Astrocyte (in vitro differentiated cells and primary cell): ENCODE measurements at regions not wholly inside any gene's neighbourhood (a gene's known extent, or its start where the extent isn't known, plus 50 kb on each side); places are given as distances from the start of the nearest gene placed in this dataset.

ENCODE experiments used
- DNase-seq: peaks from one replicate; pipeline ENCODE4 v3.0.0-alpha.2; 2010; ENCODE audit warnings: low read depth
- FAIRE-seq: peaks from 2 replicates; lab custom pipeline; 2011; peaks lifted over from hg19 to GRCh38; lab: Jason Lieb, UNC
- H2AFZ ChIP-seq: 2 replicates; pipeline ENCODE4 v1.6.0; 2012; ENCODE audit warnings: low read depth, low read length, inconsistent platforms
- H3K27ac ChIP-seq: 2 replicates; pipeline ENCODE4 v1.5.1; 2011; ENCODE audit warnings: low read depth, low read length, inconsistent platforms
- H3K27me3 ChIP-seq: 2 replicates; pipeline ENCODE4 v1.6.0; 2011; ENCODE audit warnings: low read length, inconsistent platforms; ENCODE audit not compliant: insufficient read depth
- H3K36me3 ChIP-seq: 2 replicates; pipeline ENCODE4 v1.5.1; 2011; ENCODE audit warnings: low read length, inconsistent platforms; ENCODE audit not compliant: insufficient read depth
- H3K4me1 ChIP-seq: 2 replicates; pipeline ENCODE4 v1.5.1; 2011; ENCODE audit warnings: low read length, inconsistent platforms; ENCODE audit not compliant: insufficient read depth
- H3K4me2 ChIP-seq: 2 replicates; pipeline ENCODE4 v1.6.0; 2012; ENCODE audit warnings: low read length, inconsistent platforms
- H3K4me3 ChIP-seq: 2 replicates; pipeline ENCODE4 v1.5.1; 2011; ENCODE audit warnings: low read depth, mild to moderate bottlenecking, low read length, inconsistent platforms; ENCODE audit not compliant: insufficient read depth
- H3K79me2 ChIP-seq: 2 replicates; pipeline ENCODE4 v1.6.0; 2012; ENCODE audit warnings: mild to moderate bottlenecking, low read length, inconsistent platforms; ENCODE audit not compliant: insufficient read depth
- H3K9ac ChIP-seq: 2 replicates; pipeline ENCODE4 v1.6.0; 2012; ENCODE audit warnings: mild to moderate bottlenecking, low read length, inconsistent platforms
- H3K9me3 ChIP-seq: 2 replicates; pipeline ENCODE4 v1.5.1; 2012; ENCODE audit warnings: low read depth, mild to moderate bottlenecking, low read length, inconsistent platforms; ENCODE audit not compliant: insufficient read depth
- H4K20me1 ChIP-seq: 2 replicates; pipeline ENCODE4 v1.6.0; 2012; ENCODE audit warnings: low read length, inconsistent platforms; ENCODE audit not compliant: insufficient read depth
- H3K27ac Mint-ChIP-seq: one replicate; pipeline ENCODE4 v1.8.0; 2021; ENCODE audit warnings: mild to moderate bottlenecking, mixed read lengths; ENCODE audit not compliant: unreplicated experiment
- H3K27me3 Mint-ChIP-seq: one replicate; pipeline ENCODE4 v1.8.0; 2021; ENCODE audit warnings: low read depth, mixed read lengths; ENCODE audit not compliant: unreplicated experiment
- H3K36me3 Mint-ChIP-seq: one replicate; pipeline ENCODE4 v1.8.0; 2021; ENCODE audit warnings: low read depth, mixed read lengths; ENCODE audit not compliant: unreplicated experiment
- H3K4me1 Mint-ChIP-seq: one replicate; pipeline ENCODE4 v1.8.0; 2021; ENCODE audit warnings: low read depth, mixed read lengths; ENCODE audit not compliant: unreplicated experiment
- H3K4me3 Mint-ChIP-seq: one replicate; pipeline ENCODE4 v1.8.0; 2021; ENCODE audit warnings: mild to moderate bottlenecking, moderate library complexity, mixed read lengths; ENCODE audit not compliant: unreplicated experiment
- H3K9me3 Mint-ChIP-seq: one replicate; pipeline ENCODE4 v1.8.0; 2021; ENCODE audit warnings: mild to moderate bottlenecking, mixed read lengths; ENCODE audit not compliant: unreplicated experiment
- EZH2 ChIP-seq: IDR thresholded peaks from 2 replicates; pipeline ENCODE4 v1.6.1; 2012; ENCODE audit warnings: mild to moderate bottlenecking, low read length, inconsistent platforms; ENCODE audit not compliant: insufficient read depth
- TF ChIP-seq, protein P1 (sequence below): IDR thresholded peaks from 2 replicates; pipeline ENCODE4 v1.5.1; 2011; ENCODE audit warnings: low read depth, mild to moderate bottlenecking, inconsistent platforms, low read length, moderate library complexity; ENCODE audit not compliant: insufficient read depth

DNA sequence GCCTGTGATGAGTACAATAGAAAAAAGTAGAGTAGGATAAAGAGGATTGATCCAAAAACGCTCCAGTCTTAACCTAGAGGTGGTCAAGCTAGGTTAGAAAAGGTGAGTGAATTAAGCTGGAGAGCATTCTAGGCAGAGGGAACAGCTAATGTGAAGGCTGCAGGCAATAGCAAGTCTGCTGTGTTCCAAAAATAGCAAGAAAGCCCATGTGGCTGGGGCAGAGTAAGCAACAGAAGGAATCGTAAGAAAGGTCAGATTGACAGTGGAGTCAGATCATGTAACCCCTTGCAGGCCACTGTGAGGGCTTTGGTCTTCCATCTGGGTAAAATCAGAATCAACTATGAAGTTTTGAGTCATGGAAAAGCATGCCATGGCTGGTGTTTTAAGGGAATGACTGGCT, 155.0 kb downstream of the OPN5 start:
- Histone ChIP-seq H2AFZ (no peak overlapping the region), H3K36me3 (no peaks in the 10 kb centered on the region), H3K27ac (no peak overlapping the region), H3K4me1 (no peaks in the 10 kb centered on the region), H4K20me1 (no peaks in the 10 kb centered on the region), H3K4me2 (no peak overlapping the region), H3K4me3 (no peak overlapping the region), H3K9ac (no peak overlapping the region), H3K79me2 (no peaks in the 10 kb centered on the region), H3K9me3 (no peaks in the 10 kb centered on the region), H3K27me3 (no peaks in the 10 kb centered on the region)
- H3K27me3 Mint-ChIP-seq: no peaks in the 10 kb centered on the region
- H3K36me3 Mint-ChIP-seq: no peaks in the 10 kb centered on the region
- peaks cover 6% of the 10 kb centered on the region for H3K4me1 Mint-ChIP-seq
- TF ChIP-seq, protein P1, sequence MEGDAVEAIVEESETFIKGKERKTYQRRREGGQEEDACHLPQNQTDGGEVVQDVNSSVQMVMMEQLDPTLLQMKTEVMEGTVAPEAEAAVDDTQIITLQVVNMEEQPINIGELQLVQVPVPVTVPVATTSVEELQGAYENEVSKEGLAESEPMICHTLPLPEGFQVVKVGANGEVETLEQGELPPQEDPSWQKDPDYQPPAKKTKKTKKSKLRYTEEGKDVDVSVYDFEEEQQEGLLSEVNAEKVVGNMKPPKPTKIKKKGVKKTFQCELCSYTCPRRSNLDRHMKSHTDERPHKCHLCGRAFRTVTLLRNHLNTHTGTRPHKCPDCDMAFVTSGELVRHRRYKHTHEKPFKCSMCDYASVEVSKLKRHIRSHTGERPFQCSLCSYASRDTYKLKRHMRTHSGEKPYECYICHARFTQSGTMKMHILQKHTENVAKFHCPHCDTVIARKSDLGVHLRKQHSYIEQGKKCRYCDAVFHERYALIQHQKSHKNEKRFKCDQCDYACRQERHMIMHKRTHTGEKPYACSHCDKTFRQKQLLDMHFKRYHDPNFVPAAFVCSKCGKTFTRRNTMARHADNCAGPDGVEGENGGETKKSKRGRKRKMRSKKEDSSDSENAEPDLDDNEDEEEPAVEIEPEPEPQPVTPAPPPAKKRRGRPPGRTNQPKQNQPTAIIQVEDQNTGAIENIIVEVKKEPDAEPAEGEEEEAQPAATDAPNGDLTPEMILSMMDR: no peak
- no peak for TF ChIP-seq EZH2
- H3K4me3 Mint-ChIP-seq: no peak overlapping the region
- H3K27ac Mint-ChIP-seq: no peak overlapping the region
- no peaks in the 10 kb centered on the region for H3K9me3 Mint-ChIP-seq
- FAIRE-seq (no peak), DNase-seq (no peak)

DNA sequence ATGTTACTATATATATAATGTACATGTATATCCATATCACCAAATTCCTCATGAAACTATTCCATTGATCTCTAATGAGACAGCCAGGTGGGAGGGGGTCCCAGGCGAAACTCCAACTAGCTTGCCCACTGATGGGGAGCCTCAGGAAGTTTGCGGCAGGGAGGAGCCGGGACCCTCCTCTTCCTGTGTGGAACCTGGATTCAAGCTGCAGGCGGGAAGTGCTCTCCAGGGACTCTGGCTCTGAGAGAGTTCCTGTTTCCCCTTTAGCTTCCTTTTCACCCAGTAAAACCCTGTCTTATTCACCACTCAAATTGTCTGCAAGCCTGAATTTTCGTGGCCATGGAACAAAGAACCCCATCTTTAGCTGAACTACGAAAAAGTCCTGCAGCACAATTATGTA, 152.2 kb downstream of the OPN5 start:
- H3K36me3 ChIP-seq: no peaks in the 10 kb centered on the region
- H2AFZ ChIP-seq: no peak overlapping the region
- no peak overlapping the region for H3K4me3 ChIP-seq
- no peak overlapping the region for H3K4me2 ChIP-seq
- H3K27me3 Mint-ChIP-seq: no peaks in the 10 kb centered on the region
- H3K4me1 ChIP-seq: no peaks in the 10 kb centered on the region
- no peak overlapping the region for H3K27ac ChIP-seq
- no peaks in the 10 kb centered on the region for H3K36me3 Mint-ChIP-seq
- no peaks in the 10 kb centered on the region for H3K9me3 Mint-ChIP-seq
- no peak overlapping the region for H3K4me3 Mint-ChIP-seq
- peaks cover 9% of the 10 kb centered on the region for H3K4me1 Mint-ChIP-seq
- no peaks in the 10 kb centered on the region for H3K27me3 ChIP-seq
- no peaks in the 10 kb centered on the region for H3K9me3 ChIP-seq
- H3K79me2 ChIP-seq: no peaks in the 10 kb centered on the region
- TF ChIP-seq EZH2: no peak
- TF ChIP-seq, protein P1: no peak
- FAIRE-seq: no peak
- no peak overlapping the region for H3K27ac Mint-ChIP-seq
- DNase-seq: no peak
- H4K20me1 ChIP-seq: no peaks in the 10 kb centered on the region
- H3K9ac ChIP-seq: no peak overlapping the region

DNA sequence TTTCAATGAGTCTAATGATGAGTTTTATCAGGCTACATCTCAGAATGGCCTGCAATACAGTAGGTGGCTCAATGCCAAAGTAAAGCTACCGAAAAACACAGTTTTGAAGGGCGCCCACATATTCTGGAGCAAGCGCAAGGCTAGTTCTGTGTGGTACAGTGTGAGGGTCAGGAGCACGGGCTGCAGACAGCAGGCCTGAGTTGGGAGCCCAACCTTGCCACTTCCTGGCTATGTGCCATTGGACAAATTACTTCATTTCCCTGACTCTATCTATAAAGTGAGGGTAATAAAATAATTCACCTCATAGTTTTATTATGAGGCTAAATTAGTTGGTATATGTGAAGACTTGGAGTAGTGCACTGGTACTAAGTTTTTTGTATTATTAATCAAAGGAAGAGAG, 150.7 kb downstream of the OPN5 start:
- Histone ChIP-seq H3K4me2 (no peak overlapping the region), H3K4me1 (no peaks in the 10 kb centered on the region), H3K79me2 (no peaks in the 10 kb centered on the region), H3K27ac (no peak overlapping the region), H3K9ac (no peak overlapping the region), H3K36me3 (no peaks in the 10 kb centered on the region), H4K20me1 (no peaks in the 10 kb centered on the region), H3K4me3 (no peak overlapping the region), H3K9me3 (no peaks in the 10 kb centered on the region), H3K27me3 (no peaks in the 10 kb centered on the region), H2AFZ (no peak overlapping the region)
- Mint-ChIP-seq H3K27me3 (no peaks in the 10 kb centered on the region), H3K4me3 (no peak overlapping the region), H3K9me3 (no peaks in the 10 kb centered on the region), H3K36me3 (no peaks in the 10 kb centered on the region), H3K4me1 (peaks cover 9% of the 10 kb centered on the region), H3K27ac (no peak overlapping the region)
- TF ChIP-seq, protein P1: no peak
- no peak for TF ChIP-seq EZH2
- FAIRE-seq (no peak), DNase-seq (no peak)
